PC-3 (cell line): ENCODE measurements at regions not wholly inside any gene's neighbourhood (a gene's known extent, or its start where the extent isn't known, plus 50 kb on each side); places are given as distances from the start of the nearest gene placed in this dataset.

Experiments used
- ATAC-seq: fragments of 200-7000 bp; cut with Tn5 transposase; 2 replicates; pipeline ENCODE4 v1.9.1; 2020; ENCODE audit warnings: mild to moderate bottlenecking, moderate library complexity
- BruUV-seq: library from RNA; stranded (reverse); fragments of 400-500 nt; replicated peaks from 2 replicates; lab custom pipeline; 2021; lab: Mats Ljungman, UMichigan
- CTCF ChIA-PET: fragments of 300-600 bp; sonication (Branson Sonifier 250); formaldehyde crosslinking; loops from one replicate; lab custom pipeline; 2022; ENCODE audit warnings: antibody characterized with exemption; lab: Charles Lee
- POLR2A ChIA-PET: fragments of 300-600 bp; sonication (Branson Sonifier 250); formaldehyde crosslinking; loops from one replicate; lab custom pipeline; 2022; ENCODE audit warnings: antibody characterized with exemption; ENCODE audit not compliant: unreplicated experiment; lab: Charles Lee
- DNase-seq: peaks from one replicate; pipeline ENCODE4 v3.0.0-alpha.2; 2015
- H2AFZ ChIP-seq: fragments of 300-600 bp; sonication (generic); 2 replicates; pipeline ENCODE4 v1.6.0; 2016; ENCODE audit warnings: antibody characterized with exemption, low read length
- H3F3A ChIP-seq: fragments of 300-600 bp; sonication (generic); one replicate; pipeline ENCODE4 v1.6.0; 2017; ENCODE audit warnings: antibody characterized with exemption, low read length, control low read depth, mild to moderate bottlenecking; ENCODE audit not compliant: unreplicated experiment
- H3K27ac ChIP-seq: fragments of 300-600 bp; sonication (generic); 2 replicates; pipeline ENCODE4 v1.5.1; 2016; ENCODE audit warnings: mild to moderate bottlenecking, low read length
- H3K27me3 ChIP-seq: fragments of 300-600 bp; sonication (generic); 2 replicates; pipeline ENCODE4 v1.6.1; 2016; ENCODE audit warnings: low read length, mixed read lengths
- H3K36me3 ChIP-seq: fragments of 300-600 bp; sonication (generic); 2 replicates; pipeline ENCODE4 v1.6.1; 2016; ENCODE audit warnings: low read depth, mixed run types, low read length, mixed read lengths
- H3K4me1 ChIP-seq: fragments of 300-600 bp; sonication (generic); 2 replicates; pipeline ENCODE4 v1.5.1; 2016; ENCODE audit warnings: low read length; ENCODE audit not compliant: insufficient read depth
- H3K4me2 ChIP-seq: fragments of 300-600 bp; sonication (generic); 2 replicates; pipeline ENCODE4 v1.6.0; 2016; ENCODE audit warnings: low read length
- H3K4me3 ChIP-seq: fragments of 300-600 bp; sonication (generic); 2 replicates; pipeline ENCODE4 v1.5.1; 2016; ENCODE audit warnings: mild to moderate bottlenecking, low read length, mixed read lengths
- H3K79me2 ChIP-seq: fragments of 300-600 bp; sonication (generic); 2 replicates; pipeline ENCODE4 v1.6.1; 2017; ENCODE audit warnings: low read length, mixed read lengths
- H3K9ac ChIP-seq: fragments of 300-600 bp; sonication (generic); 2 replicates; pipeline ENCODE4 v1.6.0; 2016; ENCODE audit warnings: mild to moderate bottlenecking, low read length
- H3K9me2 ChIP-seq: fragments of 300-600 bp; sonication (generic); replicated peaks from 2 replicates; pipeline ENCODE4 v1.6.1; 2016; ENCODE audit warnings: mixed run types, low read length, mixed read lengths
- H3K9me3 ChIP-seq: fragments of 300-600 bp; sonication (generic); 2 replicates; pipeline ENCODE4 v1.6.1; 2016; ENCODE audit warnings: low read length, mixed read lengths
- H4K20me1 ChIP-seq: fragments of 300-600 bp; sonication (generic); 2 replicates; pipeline ENCODE4 v1.6.1; 2016; ENCODE audit warnings: low read length, mixed read lengths
- EZH2 ChIP-seq: fragments of 300-600 bp; sonication (generic); IDR thresholded peaks from one replicate; pipeline ENCODE4 v1.6.1; 2017; ENCODE audit warnings: antibody characterized with exemption, mild to moderate bottlenecking, low read length; ENCODE audit not compliant: unreplicated experiment
- EZH2phosphoT487 ChIP-seq: fragments of 300-600 bp; sonication (generic); IDR thresholded peaks from 2 replicates; pipeline ENCODE4 v1.6.1; 2018; ENCODE audit warnings: mild to moderate bottlenecking, antibody characterized with exemption, low read length, borderline replicate concordance
- intact Hi-C: fragments of 100-400 bp; cut with micrococcal nuclease; formaldehyde crosslinking; loops from 2 replicates; pipeline ENCODE4 v1.9.0; 2023
- TF ChIP-seq, protein P1 (sequence below): fragments of 300-600 bp; sonication (generic); conservative IDR thresholded peaks from 2 replicates; pipeline ENCODE4 v1.5.1; 2017; ENCODE audit warnings: antibody characterized with exemption, low read depth, mild to moderate bottlenecking, low read length

- H3K36me3 ChIP-seq: no peaks in the 10 kb centered on the region
- TF ChIP-seq EZH2phosphoT487: no peak
- no peak for TF ChIP-seq EZH2
- TF ChIP-seq, protein P1, sequence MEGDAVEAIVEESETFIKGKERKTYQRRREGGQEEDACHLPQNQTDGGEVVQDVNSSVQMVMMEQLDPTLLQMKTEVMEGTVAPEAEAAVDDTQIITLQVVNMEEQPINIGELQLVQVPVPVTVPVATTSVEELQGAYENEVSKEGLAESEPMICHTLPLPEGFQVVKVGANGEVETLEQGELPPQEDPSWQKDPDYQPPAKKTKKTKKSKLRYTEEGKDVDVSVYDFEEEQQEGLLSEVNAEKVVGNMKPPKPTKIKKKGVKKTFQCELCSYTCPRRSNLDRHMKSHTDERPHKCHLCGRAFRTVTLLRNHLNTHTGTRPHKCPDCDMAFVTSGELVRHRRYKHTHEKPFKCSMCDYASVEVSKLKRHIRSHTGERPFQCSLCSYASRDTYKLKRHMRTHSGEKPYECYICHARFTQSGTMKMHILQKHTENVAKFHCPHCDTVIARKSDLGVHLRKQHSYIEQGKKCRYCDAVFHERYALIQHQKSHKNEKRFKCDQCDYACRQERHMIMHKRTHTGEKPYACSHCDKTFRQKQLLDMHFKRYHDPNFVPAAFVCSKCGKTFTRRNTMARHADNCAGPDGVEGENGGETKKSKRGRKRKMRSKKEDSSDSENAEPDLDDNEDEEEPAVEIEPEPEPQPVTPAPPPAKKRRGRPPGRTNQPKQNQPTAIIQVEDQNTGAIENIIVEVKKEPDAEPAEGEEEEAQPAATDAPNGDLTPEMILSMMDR: no peak
- DNase-seq (no peak), ATAC-seq (no peak)
- H3K27ac ChIP-seq: no peak overlapping the region
- H3K27me3 ChIP-seq: no peaks in the 10 kb centered on the region
- no peak overlapping the region for H3K4me2 ChIP-seq
- intact Hi-C loops: no loop called here
- H3F3A ChIP-seq: no peaks in the 10 kb centered on the region
- CTCF ChIA-PET: no interaction called here
- BruUV-seq: no TSS peak
- no peak overlapping the region for H3K9ac ChIP-seq
- no peaks in the 10 kb centered on the region for H3K9me3 ChIP-seq
- no peaks in the 10 kb centered on the region for H4K20me1 ChIP-seq
- no peaks in the 10 kb centered on the region for H3K4me1 ChIP-seq
- H2AFZ ChIP-seq: no peak overlapping the region
- no peaks in the 10 kb centered on the region for H3K79me2 ChIP-seq
- no peak overlapping the region for H3K4me3 ChIP-seq
- POLR2A ChIA-PET: no interaction called here
- no peaks in the 10 kb centered on the region for H3K9me2 ChIP-seq
Measured at GRCh38 chr18:5619376-5619775, 75.6 kb upstream of the EPB41L3 start.

DNA sequence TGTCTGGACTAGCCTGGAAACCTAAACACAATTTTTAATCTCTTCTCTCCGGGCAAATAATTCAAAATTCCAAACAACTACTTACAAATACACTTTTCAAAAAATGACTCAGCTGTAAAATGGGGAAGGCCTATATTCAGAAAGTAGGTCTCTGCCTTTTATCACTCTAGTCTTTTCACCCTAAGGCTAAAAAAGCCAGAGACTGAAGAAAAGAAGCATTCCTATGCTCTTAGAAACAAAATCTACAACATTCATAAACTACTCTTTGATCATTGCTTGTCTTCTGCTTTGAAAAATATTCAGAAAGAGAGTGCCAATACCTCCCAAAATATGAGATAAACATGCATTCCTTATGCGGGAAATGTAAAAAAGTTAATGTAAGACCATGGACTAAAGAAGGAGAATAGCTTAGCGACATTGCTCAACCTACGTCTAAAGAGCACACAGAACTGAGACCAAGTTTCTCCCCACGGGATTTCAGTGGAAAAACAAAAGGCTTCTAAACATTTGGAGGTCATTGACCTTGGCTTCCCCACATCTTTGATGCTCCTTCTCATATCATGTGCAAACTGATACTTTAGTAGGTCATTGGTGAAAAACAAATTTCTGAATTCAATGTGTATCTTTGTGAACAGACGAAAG, 74.4 kb upstream of the EPB41L3 start:
- H3K9me2 ChIP-seq: no peaks in the 10 kb centered on the region
- CTCF ChIA-PET: no interaction called here
- ATAC-seq (no peak), DNase-seq (no peak)
- no peaks in the 10 kb centered on the region for H3K9me3 ChIP-seq
- H3K4me1 ChIP-seq: no peaks in the 10 kb centered on the region
- H4K20me1 ChIP-seq: no peaks in the 10 kb centered on the region
- H3K79me2 ChIP-seq: no peaks in the 10 kb centered on the region
- BruUV-seq: no TSS peak
- H3K27ac ChIP-seq: no peak overlapping the region
- H3K27me3 ChIP-seq: no peaks in the 10 kb centered on the region
- intact Hi-C loops: no loop called here
- TF ChIP-seq EZH2phosphoT487 (no peak), EZH2 (no peak)
- TF ChIP-seq, protein P1: no peak
- POLR2A ChIA-PET: no interaction called here
- no peak overlapping the region for H3K9ac ChIP-seq
- no peak overlapping the region for H3K4me2 ChIP-seq
- H2AFZ ChIP-seq: no peak overlapping the region
- H3K36me3 ChIP-seq: no peaks in the 10 kb centered on the region
- H3F3A ChIP-seq: no peaks in the 10 kb centered on the region
- H3K4me3 ChIP-seq: no peak overlapping the region

- no peak for ATAC-seq
- POLR2A ChIA-PET: no interaction called here
Measured at GRCh38 chr18:5611221-5611620, 67.4 kb upstream of the EPB41L3 start.

More at GRCh38 chr18:5611221-5611620, 67.4 kb upstream of the EPB41L3 start:
- Histone ChIP-seq H3K9ac (no peak overlapping the region), H3K4me3 (no peak overlapping the region), H3K9me2 (no peaks in the 10 kb centered on the region), H3K27ac (no peak overlapping the region), H3K27me3 (no peaks in the 10 kb centered on the region), H3K79me2 (no peaks in the 10 kb centered on the region), H3K4me2 (no peak overlapping the region), H4K20me1 (no peaks in the 10 kb centered on the region), H3K36me3 (no peaks in the 10 kb centered on the region), H3K4me1 (no peaks in the 10 kb centered on the region), H3K9me3 (no peaks in the 10 kb centered on the region), H2AFZ (no peak overlapping the region), H3F3A (no peaks in the 10 kb centered on the region)
- no peak for DNase-seq
- TF ChIP-seq, protein P1: no peak
- TF ChIP-seq EZH2: no peak
- BruUV-seq: no TSS peak
- CTCF ChIA-PET: no interaction called here
- intact Hi-C loops: no loop called here
